ENCODE measurements at regions not wholly inside any gene's neighbourhood (a gene's known extent, or its start where the extent isn't known, plus 50 kb on each side); places are given as distances from the start of the nearest gene placed in this dataset.

- TF ChIP-seq ZNF639 (CRISPR knock-in tag; conservative IDR thresholded peaks at IDR 0.05 in 1 of 2, IDR thresholded peaks at IDR 0.05 in 1 of 2) (no peak), ZNF551 (CRISPR knock-in tag; IDR thresholded peaks at IDR 0.05) (no peak), MEF2A (IDR thresholded peaks at IDR 0.05; ENCODE audit: control insufficient read depth, low read depth, low read length) (peak; percentile 37; the same call in 1 of the 2 replicates), MEF2D (tag; conservative IDR thresholded peaks at IDR 0.05; ENCODE audit: low read depth) (peak; percentile 65; the same call in 1 of the 2 replicates), ZBTB12 (CRISPR knock-in tag; IDR thresholded peaks at IDR 0.05) (no peak), STAT5B (CRISPR knock-in tag; IDR thresholded peaks at IDR 0.05) (no peak), PRMT5 (CRISPR knock-in tag; IDR thresholded peaks at IDR 0.05) (no peak), TRIM25 (IDR thresholded peaks at IDR 0.05; ENCODE audit: borderline replicate concordance) (no peak), HBP1 (CRISPR knock-in tag; IDR thresholded peaks at IDR 0.05) (no peak), DIDO1 (tag; IDR thresholded peaks at IDR 0.05; ENCODE audit: low read depth) (no peak), ZNF507 (tag; conservative IDR thresholded peaks at IDR 0.05) (0 out of 2 replicates have a peak, but pooled peaks have one; percentile 22), NELFE (IDR thresholded peaks at IDR 0.05; ENCODE audit: insufficient read depth, insufficient read length) (no peak), ZNF780A (CRISPR knock-in tag; IDR thresholded peaks at IDR 0.05) (no peak)
- TF ChIP-seq, protein P1, sequence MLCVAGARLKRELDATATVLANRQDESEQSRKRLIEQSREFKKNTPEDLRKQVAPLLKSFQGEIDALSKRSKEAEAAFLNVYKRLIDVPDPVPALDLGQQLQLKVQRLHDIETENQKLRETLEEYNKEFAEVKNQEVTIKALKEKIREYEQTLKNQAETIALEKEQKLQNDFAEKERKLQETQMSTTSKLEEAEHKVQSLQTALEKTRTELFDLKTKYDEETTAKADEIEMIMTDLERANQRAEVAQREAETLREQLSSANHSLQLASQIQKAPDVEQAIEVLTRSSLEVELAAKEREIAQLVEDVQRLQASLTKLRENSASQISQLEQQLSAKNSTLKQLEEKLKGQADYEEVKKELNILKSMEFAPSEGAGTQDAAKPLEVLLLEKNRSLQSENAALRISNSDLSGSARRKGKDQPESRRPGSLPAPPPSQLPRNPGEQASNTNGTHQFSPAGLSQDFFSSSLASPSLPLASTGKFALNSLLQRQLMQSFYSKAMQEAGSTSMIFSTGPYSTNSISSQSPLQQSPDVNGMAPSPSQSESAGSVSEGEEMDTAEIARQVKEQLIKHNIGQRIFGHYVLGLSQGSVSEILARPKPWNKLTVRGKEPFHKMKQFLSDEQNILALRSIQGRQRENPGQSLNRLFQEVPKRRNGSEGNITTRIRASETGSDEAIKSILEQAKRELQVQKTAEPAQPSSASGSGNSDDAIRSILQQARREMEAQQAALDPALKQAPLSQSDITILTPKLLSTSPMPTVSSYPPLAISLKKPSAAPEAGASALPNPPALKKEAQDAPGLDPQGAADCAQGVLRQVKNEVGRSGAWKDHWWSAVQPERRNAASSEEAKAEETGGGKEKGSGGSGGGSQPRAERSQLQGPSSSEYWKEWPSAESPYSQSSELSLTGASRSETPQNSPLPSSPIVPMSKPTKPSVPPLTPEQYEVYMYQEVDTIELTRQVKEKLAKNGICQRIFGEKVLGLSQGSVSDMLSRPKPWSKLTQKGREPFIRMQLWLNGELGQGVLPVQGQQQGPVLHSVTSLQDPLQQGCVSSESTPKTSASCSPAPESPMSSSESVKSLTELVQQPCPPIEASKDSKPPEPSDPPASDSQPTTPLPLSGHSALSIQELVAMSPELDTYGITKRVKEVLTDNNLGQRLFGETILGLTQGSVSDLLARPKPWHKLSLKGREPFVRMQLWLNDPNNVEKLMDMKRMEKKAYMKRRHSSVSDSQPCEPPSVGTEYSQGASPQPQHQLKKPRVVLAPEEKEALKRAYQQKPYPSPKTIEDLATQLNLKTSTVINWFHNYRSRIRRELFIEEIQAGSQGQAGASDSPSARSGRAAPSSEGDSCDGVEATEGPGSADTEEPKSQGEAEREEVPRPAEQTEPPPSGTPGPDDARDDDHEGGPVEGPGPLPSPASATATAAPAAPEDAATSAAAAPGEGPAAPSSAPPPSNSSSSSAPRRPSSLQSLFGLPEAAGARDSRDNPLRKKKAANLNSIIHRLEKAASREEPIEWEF (CRISPR knock-in tag; IDR thresholded peaks at IDR 0.05) = no peak
These were observed 148.6 kb upstream of the MAN1A1 start (continued) for GRCh38 chr6:119497988-119498727.
